HG03460 (cell line): ENCODE measurements at regions not wholly inside any gene's neighbourhood (a gene's known extent, or its start where the extent isn't known, plus 50 kb on each side); places are given as distances from the start of the nearest gene placed in this dataset.
"Not testable (repeated sequence)": the region's sequence is repeated elsewhere in the genome, so short reads cannot be mapped to it uniquely, and the experiment has no call there.

Experiments used
- ATAC-seq: cut with Tn5 transposase; IDR thresholded peaks from one replicate; pipeline ENCODE4 v1.9.1; 2021; ENCODE audit not compliant: unreplicated experiment

DNA sequence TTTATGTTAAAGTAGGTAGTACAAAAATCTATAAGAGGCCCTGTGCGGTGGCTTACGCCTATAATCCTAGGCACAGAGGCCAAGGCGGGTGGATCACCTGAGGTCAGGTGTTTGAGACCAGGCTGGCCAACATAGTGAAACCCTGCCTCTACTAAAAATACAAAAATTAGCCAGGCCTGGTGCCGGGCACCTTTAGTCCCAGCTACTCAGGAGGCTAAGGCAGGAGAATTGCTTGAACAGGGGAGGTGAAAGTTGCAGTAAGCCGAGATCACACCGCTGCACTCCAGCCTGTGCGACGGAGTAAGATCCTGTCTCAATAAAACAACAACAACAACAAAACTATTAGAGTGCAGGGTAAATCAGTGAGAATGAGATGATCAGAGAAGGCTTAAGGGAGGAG lies 634.5 kb downstream of the NR2F1-AS1 start:
- ATAC-seq = no peak

- ATAC-seq = peak; percentile 60
Measured at GRCh38 chr5:92945605-92946097, 635.4 kb downstream of the NR2F1-AS1 start.

- ATAC-seq = no peak
Measured at GRCh38 chr5:92944903-92945604, 636.0 kb downstream of the NR2F1-AS1 start.

GRCh38 chr5:92944337-92944736 lies 636.7 kb downstream of the NR2F1-AS1 start:
- no peak for ATAC-seq

DNA sequence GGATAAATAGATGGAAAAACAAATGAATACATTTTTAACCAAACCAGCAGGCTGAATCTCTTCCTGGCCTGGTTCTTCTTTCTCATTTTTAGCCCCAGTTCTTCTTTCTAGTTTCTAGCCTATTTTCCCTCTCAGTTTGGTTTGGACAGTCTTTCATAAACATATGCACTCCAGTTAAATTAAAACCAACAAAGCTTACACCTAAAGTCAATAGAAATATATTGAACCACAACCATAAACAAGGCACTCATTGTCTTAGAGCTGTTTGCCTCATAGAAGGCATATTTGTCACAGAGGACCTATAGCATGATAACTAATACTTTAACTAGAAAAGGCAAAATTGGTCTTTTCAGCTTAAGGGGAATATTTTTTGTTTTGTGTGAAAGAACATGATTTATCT lies 638.3 kb downstream of the NR2F1-AS1 start:
- no peak for ATAC-seq

GRCh38 chr5:92941806-92942205 lies 639.2 kb downstream of the NR2F1-AS1 start:
- ATAC-seq = no peak

- no peak for ATAC-seq
Measured at GRCh38 chr5:92939428-92939827, 641.6 kb downstream of the NR2F1-AS1 start.

DNA sequence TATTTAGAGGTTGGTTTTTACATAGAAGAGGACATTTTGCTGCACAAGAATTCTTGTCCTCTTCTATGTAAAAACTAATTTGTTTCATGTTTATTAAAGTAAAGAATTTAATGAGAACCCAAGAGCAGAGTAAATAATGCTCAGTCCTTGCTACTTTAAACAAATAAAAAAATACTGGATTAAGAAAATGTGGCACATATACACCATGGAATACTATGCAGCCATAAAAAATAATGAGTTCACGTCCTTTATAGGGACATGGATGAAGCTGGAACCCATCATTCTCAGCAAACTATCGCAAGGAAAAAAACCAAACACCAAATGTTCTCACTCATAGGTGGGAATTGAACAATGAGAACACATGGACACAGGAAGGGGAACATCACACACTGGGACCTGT lies 643.6 kb downstream of the NR2F1-AS1 start:
- not testable (repeated sequence) for ATAC-seq

- no peak for ATAC-seq
Measured at GRCh38 chr5:92930057-92930456, 651.0 kb downstream of the NR2F1-AS1 start.

- ATAC-seq = no peak
Measured at GRCh38 chr5:92927291-92927778, 653.7 kb downstream of the NR2F1-AS1 start.

DNA sequence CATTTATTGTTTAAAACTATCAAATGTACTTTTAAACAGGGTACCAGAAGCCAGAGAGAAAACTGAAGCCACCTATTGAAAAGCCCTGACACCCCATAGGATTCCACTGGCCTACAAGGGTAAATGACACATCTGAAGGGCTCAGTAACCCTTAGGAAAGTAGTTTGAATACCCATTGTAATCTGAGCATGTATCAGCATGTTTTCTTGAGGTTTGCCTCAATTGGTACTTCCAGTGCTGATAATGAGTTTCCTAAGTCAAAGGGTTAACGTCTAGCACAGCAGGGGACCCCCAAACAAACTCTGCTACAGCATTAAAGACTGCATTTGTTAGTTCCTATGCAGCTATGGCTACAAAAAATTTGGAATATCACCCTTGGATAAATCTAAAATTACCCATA lies 657.1 kb downstream of the NR2F1-AS1 start:
- ATAC-seq = no peak

DNA sequence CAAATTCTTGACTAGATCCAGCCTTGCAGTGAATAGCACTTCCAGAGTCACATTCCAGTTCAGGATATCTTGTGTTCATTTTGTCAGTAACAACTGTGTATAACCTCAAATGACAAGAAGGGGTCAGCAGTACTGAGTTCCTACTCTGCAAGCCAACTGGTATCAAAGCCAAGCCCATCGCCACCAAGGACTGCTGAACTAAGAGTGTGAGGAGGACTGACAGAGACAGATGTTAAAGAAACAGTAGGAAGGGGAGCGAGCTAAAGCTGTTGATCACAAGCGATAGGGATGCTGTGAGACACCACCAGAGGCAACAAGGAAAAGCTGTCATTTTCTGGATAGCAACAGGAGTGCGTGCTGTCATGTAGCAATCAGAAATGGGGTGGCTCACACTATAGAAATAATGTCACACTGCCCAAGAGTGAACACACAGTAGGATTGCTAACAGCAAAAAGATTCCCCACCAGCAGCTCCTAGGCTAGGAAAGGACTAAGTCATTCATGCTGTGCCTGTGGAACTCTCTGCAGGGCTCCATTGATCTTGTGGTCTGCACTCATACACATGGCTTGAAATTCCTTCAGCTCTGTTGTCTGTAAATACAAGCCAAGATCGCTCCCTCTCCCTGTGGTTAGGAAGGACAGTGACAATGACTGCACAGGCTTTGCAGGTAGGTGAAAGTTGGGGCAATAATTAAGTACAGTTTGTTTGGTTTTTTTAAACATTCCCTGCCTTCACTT lies 658.6 kb downstream of the NR2F1-AS1 start:
- no peak for ATAC-seq

- no peak for ATAC-seq
Measured at GRCh38 chr5:92917044-92917443, 664.0 kb downstream of the NR2F1-AS1 start.

GRCh38 chr5:92916036-92916435 lies 665.0 kb downstream of the NR2F1-AS1 start:
- ATAC-seq = no peak

GRCh38 chr5:92912283-92912682 lies 668.7 kb downstream of the NR2F1-AS1 start:
- no peak for ATAC-seq

DNA sequence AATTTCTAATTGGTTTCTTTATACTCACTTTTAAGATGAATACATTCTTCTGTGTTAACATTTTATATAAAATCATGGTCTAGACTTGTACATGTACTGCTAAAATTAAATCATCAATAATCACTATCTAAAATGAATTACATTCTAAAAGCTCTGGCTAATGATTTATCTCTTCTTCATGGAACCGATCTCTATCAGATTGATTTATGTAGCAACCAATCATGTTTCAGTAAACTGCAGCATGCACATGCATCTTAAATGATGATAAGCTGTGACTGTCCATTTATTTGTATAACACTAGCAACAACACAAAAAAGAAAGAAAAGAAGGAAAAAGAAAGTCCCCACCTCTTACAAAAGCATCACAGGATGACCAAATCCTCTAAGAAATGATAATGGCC lies 669.2 kb downstream of the NR2F1-AS1 start:
- ATAC-seq = no peak

GRCh38 chr5:92911293-92911692 lies 669.7 kb downstream of the NR2F1-AS1 start:
- no peak for ATAC-seq

GRCh38 chr5:92909602-92909962 lies 671.4 kb downstream of the NR2F1-AS1 start:
- ATAC-seq = no peak

GRCh38 chr5:92908952-92909601 lies 671.9 kb downstream of the NR2F1-AS1 start:
- no peak for ATAC-seq

DNA sequence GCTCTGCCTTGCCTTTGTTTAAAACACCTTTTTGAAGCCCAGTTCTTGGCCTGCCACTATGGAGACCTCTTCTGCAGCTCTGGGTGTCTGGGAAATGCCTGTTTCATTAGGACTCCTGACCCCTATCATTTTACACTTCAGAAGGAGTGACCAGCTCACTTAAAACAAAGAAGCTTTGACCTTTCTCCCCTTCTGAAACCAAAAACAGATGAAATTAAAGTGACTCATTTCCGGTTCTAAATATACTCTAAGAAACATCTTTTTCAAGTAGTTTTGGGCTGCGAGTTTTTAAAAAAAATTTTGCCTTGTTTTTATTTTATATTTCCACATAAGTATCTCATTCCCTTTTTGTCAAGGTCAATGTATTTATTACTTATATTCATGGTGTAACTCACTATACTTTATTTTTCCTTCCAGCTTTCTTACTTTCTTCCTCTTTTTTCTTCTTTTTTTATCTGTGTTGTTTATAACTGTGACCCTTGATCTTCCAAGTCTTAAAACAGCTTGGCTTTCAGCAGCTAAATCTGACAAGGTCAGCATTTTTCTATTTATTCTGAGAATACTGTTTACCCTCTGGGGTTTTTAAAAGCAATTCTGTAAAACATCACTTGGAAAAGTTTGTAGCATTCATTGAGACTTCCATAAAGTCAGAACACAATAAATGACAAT lies 672.9 kb downstream of the NR2F1-AS1 start:
- ATAC-seq = no peak

- no peak for ATAC-seq
Measured at GRCh38 chr5:92906798-92907376, 674.1 kb downstream of the NR2F1-AS1 start.
